HepG2 (cell line): ENCODE measurements at regions not wholly inside any gene's neighbourhood (a gene's known extent, or its start where the extent isn't known, plus 50 kb on each side); places are given as distances from the start of the nearest gene placed in this dataset.

ENCODE experiments used
- CHD4 ChIP-seq: fragments of 200-600 bp; sonication (generic); IDR thresholded peaks from 2 replicates; pipeline ENCODE4 v1.7.0; 2017; ENCODE audit warnings: mild to moderate bottlenecking, low read length, borderline replicate concordance
- DNMT1 ChIP-seq: sonication (generic); formaldehyde crosslinking; IDR thresholded peaks from 2 replicates; pipeline ENCODE4 v1.5.1; 2020; ENCODE audit warnings: mild to moderate bottlenecking, missing genetic modification reagents
- ELF4 ChIP-seq: sonication (generic); formaldehyde crosslinking; IDR thresholded peaks from 2 replicates; pipeline ENCODE4 v1.5.0; 2020; ENCODE audit warnings: missing genetic modification reagents, mild to moderate bottlenecking, moderate library complexity, borderline replicate concordance
- EZH2 ChIP-seq: conservative IDR thresholded peaks from 2 replicates; pipeline ENCODE4 v1.6.1; 2012; ENCODE audit warnings: mild to moderate bottlenecking, low read depth, low read length, moderate library complexity
- JDP2 ChIP-seq: sonication (generic); formaldehyde crosslinking; IDR thresholded peaks from 2 replicates; pipeline ENCODE4 v1.8.1; 2022; ENCODE audit warnings: missing genetic modification reagents, borderline replicate concordance
- JUNB ChIP-seq: sonication (generic); formaldehyde crosslinking; IDR thresholded peaks from 2 replicates; pipeline ENCODE4 v1.8.0; 2022; ENCODE audit warnings: missing genetic modification reagents, mild to moderate bottlenecking, borderline replicate concordance
- POLR2A ChIP-seq, 2 experiments: IDR thresholded peaks; 2 replicates each; pipeline ENCODE4 v1.6.1; 2011; ENCODE audit warnings: low read depth in 2 of 2, low read length in 2 of 2, mild to moderate bottlenecking in 1 of 2, moderate library complexity in 1 of 2; ENCODE audit not compliant: insufficient read depth in 1 of 2
- ZSCAN25 ChIP-seq: sonication (generic); formaldehyde crosslinking; IDR thresholded peaks from 2 replicates; pipeline ENCODE4 v1.8.0; 2022; ENCODE audit warnings: mild to moderate bottlenecking, missing genetic modification reagents
- TF ChIP-seq, protein P1 (sequence below), 2 experiments: IDR thresholded peaks; 2 replicates each; pipeline ENCODE4 v1.6.1; 2011 to 2012; ENCODE audit warnings: low read length in 2 of 2, borderline replicate concordance in 1 of 2, low read depth in 1 of 2, mild to moderate bottlenecking in 1 of 2, moderate library complexity in 1 of 2
- TF ChIP-seq, protein P2 (sequence below): sonication (generic); formaldehyde crosslinking; IDR thresholded peaks from 2 replicates; pipeline ENCODE4 v1.4.0; 2020; ENCODE audit warnings: missing genetic modification reagents
- TF ChIP-seq, protein P3 (sequence below): sonication (generic); formaldehyde crosslinking; conservative IDR thresholded peaks from 2 replicates; pipeline ENCODE4 v1.5.0; 2020; ENCODE audit warnings: missing genetic modification reagents
- TF ChIP-seq, protein P4 (sequence below): sonication (generic); formaldehyde crosslinking; IDR thresholded peaks from 2 replicates; pipeline ENCODE4 v1.5.0; 2020; ENCODE audit warnings: mild to moderate bottlenecking, missing genetic modification reagents, moderate library complexity

DNA sequence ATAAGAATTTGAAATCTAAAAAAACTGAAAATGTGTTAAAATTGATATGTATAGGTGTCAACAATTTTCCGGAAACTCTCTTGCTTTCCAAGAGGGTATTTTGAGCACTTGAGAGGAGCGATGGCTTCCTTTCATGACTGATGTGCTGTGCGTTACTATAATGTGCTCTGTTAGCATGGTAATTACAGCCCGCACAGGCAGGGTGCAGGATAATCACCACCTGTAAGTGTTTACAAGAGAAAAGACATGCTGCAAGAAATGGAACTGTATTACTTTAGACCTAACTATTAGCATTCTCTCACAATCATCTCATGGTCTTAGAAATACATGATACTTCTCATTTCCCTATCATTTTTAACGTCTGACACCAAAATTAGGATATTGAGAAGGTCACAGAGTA is 92.4 kb upstream of the ADARB2 start:
- TF ChIP-seq JUNB (no peak), JDP2 (CRISPR knock-in tag) (no peak), POLR2A (IDR thresholded peaks at IDR 0.05; ENCODE audit: insufficient read depth in 1 of 2, low read depth in 2 of 2, low read length in 2 of 2) (no peak), EZH2 (no peak), ELF4 (no peak), DNMT1 (CRISPR knock-in tag) (no peak), ZSCAN25 (no peak), CHD4 (no peak)
- TF ChIP-seq, protein P1, sequence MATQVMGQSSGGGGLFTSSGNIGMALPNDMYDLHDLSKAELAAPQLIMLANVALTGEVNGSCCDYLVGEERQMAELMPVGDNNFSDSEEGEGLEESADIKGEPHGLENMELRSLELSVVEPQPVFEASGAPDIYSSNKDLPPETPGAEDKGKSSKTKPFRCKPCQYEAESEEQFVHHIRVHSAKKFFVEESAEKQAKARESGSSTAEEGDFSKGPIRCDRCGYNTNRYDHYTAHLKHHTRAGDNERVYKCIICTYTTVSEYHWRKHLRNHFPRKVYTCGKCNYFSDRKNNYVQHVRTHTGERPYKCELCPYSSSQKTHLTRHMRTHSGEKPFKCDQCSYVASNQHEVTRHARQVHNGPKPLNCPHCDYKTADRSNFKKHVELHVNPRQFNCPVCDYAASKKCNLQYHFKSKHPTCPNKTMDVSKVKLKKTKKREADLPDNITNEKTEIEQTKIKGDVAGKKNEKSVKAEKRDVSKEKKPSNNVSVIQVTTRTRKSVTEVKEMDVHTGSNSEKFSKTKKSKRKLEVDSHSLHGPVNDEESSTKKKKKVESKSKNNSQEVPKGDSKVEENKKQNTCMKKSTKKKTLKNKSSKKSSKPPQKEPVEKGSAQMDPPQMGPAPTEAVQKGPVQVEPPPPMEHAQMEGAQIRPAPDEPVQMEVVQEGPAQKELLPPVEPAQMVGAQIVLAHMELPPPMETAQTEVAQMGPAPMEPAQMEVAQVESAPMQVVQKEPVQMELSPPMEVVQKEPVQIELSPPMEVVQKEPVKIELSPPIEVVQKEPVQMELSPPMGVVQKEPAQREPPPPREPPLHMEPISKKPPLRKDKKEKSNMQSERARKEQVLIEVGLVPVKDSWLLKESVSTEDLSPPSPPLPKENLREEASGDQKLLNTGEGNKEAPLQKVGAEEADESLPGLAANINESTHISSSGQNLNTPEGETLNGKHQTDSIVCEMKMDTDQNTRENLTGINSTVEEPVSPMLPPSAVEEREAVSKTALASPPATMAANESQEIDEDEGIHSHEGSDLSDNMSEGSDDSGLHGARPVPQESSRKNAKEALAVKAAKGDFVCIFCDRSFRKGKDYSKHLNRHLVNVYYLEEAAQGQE (IDR thresholded peaks at IDR 0.05; ENCODE audit: borderline replicate concordance in 1 of 2, low read depth in 1 of 2, low read length in 2 of 2) = no peak
- TF ChIP-seq, protein P2, sequence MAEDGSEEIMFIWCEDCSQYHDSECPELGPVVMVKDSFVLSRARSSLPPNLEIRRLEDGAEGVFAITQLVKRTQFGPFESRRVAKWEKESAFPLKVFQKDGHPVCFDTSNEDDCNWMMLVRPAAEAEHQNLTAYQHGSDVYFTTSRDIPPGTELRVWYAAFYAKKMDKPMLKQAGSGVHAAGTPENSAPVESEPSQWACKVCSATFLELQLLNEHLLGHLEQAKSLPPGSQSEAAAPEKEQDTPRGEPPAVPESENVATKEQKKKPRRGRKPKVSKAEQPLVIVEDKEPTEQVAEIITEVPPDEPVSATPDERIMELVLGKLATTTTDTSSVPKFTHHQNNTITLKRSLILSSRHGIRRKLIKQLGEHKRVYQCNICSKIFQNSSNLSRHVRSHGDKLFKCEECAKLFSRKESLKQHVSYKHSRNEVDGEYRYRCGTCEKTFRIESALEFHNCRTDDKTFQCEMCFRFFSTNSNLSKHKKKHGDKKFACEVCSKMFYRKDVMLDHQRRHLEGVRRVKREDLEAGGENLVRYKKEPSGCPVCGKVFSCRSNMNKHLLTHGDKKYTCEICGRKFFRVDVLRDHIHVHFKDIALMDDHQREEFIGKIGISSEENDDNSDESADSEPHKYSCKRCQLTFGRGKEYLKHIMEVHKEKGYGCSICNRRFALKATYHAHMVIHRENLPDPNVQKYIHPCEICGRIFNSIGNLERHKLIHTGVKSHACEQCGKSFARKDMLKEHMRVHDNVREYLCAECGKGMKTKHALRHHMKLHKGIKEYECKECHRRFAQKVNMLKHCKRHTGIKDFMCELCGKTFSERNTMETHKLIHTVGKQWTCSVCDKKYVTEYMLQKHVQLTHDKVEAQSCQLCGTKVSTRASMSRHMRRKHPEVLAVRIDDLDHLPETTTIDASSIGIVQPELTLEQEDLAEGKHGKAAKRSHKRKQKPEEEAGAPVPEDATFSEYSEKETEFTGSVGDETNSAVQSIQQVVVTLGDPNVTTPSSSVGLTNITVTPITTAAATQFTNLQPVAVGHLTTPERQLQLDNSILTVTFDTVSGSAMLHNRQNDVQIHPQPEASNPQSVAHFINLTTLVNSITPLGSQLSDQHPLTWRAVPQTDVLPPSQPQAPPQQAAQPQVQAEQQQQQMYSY (CRISPR knock-in tag) = no peak
- TF ChIP-seq, protein P3, sequence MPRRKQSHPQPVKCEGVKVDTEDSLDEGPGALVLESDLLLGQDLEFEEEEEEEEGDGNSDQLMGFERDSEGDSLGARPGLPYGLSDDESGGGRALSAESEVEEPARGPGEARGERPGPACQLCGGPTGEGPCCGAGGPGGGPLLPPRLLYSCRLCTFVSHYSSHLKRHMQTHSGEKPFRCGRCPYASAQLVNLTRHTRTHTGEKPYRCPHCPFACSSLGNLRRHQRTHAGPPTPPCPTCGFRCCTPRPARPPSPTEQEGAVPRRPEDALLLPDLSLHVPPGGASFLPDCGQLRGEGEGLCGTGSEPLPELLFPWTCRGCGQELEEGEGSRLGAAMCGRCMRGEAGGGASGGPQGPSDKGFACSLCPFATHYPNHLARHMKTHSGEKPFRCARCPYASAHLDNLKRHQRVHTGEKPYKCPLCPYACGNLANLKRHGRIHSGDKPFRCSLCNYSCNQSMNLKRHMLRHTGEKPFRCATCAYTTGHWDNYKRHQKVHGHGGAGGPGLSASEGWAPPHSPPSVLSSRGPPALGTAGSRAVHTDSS (CRISPR knock-in tag) = no peak
- TF ChIP-seq, protein P4, sequence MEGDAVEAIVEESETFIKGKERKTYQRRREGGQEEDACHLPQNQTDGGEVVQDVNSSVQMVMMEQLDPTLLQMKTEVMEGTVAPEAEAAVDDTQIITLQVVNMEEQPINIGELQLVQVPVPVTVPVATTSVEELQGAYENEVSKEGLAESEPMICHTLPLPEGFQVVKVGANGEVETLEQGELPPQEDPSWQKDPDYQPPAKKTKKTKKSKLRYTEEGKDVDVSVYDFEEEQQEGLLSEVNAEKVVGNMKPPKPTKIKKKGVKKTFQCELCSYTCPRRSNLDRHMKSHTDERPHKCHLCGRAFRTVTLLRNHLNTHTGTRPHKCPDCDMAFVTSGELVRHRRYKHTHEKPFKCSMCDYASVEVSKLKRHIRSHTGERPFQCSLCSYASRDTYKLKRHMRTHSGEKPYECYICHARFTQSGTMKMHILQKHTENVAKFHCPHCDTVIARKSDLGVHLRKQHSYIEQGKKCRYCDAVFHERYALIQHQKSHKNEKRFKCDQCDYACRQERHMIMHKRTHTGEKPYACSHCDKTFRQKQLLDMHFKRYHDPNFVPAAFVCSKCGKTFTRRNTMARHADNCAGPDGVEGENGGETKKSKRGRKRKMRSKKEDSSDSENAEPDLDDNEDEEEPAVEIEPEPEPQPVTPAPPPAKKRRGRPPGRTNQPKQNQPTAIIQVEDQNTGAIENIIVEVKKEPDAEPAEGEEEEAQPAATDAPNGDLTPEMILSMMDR (CRISPR knock-in tag) = no peak
